ENCODE measurements at regions not wholly inside any gene's neighbourhood (a gene's known extent, or its start where the extent isn't known, plus 50 kb on each side); places are given as distances from the start of the nearest gene placed in this dataset.

- DNase-seq (ENCODE audit: low read depth): no peak
Observed at GRCh38 chr3:177429771-177430170, 232.5 kb upstream of the TBL1XR1 start.

- DNase-seq (ENCODE audit: low read depth): no peak
Observed at GRCh38 chr3:177430653-177431052, 233.4 kb upstream of the TBL1XR1 start.

- DNase-seq (ENCODE audit: low read depth): no peak
Observed at GRCh38 chr3:177431525-177432176, 234.4 kb upstream of the TBL1XR1 start.

GRCh38 chr3:177435301-177435700, 238.0 kb upstream of the TBL1XR1 start:
- no peak for DNase-seq (ENCODE audit: low read depth)

- DNase-seq (ENCODE audit: low read depth): no peak
Observed at GRCh38 chr3:177437513-177438337, 240.4 kb upstream of the TBL1XR1 start.

GRCh38 chr3:177438596-177439220, 241.4 kb upstream of the TBL1XR1 start:
- no peak for DNase-seq (ENCODE audit: low read depth)

- DNase-seq (ENCODE audit: low read depth): no peak
Observed at GRCh38 chr3:177439694-177440269, 242.5 kb upstream of the TBL1XR1 start.

- DNase-seq (ENCODE audit: low read depth): no peak
Observed at GRCh38 chr3:177440456-177441104, 243.3 kb upstream of the TBL1XR1 start.

- DNase-seq (ENCODE audit: low read depth): no peak
Observed at GRCh38 chr3:177441276-177441812, 244.1 kb upstream of the TBL1XR1 start.

- no peak for DNase-seq (ENCODE audit: low read depth)
Observed at GRCh38 chr3:177441813-177442646, 244.7 kb upstream of the TBL1XR1 start.

- DNase-seq (ENCODE audit: low read depth): peak; percentile 86
Observed at GRCh38 chr3:177443469-177443868, 246.2 kb upstream of the TBL1XR1 start.

- DNase-seq (ENCODE audit: low read depth): no peak
Observed at GRCh38 chr3:177444696-177445095, 247.4 kb upstream of the TBL1XR1 start.

GRCh38 chr3:177445549-177445948, 248.3 kb upstream of the TBL1XR1 start:
- DNase-seq (ENCODE audit: low read depth): no peak

- DNase-seq (ENCODE audit: low read depth): no peak
Observed at GRCh38 chr3:177446165-177446601, 248.9 kb upstream of the TBL1XR1 start.

- DNase-seq (ENCODE audit: low read depth): no peak
Observed at GRCh38 chr3:177447938-177448337, 250.7 kb upstream of the TBL1XR1 start.

GRCh38 chr3:177448987-177449359, 251.7 kb upstream of the TBL1XR1 start:
- no peak for DNase-seq (ENCODE audit: low read depth)

- DNase-seq (ENCODE audit: low read depth): peak; percentile 88
Observed at GRCh38 chr3:177449360-177450006, 252.2 kb upstream of the TBL1XR1 start.

GRCh38 chr3:177451301-177451750, 254.0 kb upstream of the TBL1XR1 start:
- DNase-seq (ENCODE audit: low read depth): peak; percentile 46

- DNase-seq (ENCODE audit: low read depth): peak; percentile 94
Observed at GRCh38 chr3:177451864-177452830, 254.9 kb upstream of the TBL1XR1 start.

Data from RPMI7951 (cell line).